ENCODE measurements at regions not wholly inside any gene's neighbourhood (a gene's known extent, or its start where the extent isn't known, plus 50 kb on each side); places are given as distances from the start of the nearest gene placed in this dataset.

DNA sequence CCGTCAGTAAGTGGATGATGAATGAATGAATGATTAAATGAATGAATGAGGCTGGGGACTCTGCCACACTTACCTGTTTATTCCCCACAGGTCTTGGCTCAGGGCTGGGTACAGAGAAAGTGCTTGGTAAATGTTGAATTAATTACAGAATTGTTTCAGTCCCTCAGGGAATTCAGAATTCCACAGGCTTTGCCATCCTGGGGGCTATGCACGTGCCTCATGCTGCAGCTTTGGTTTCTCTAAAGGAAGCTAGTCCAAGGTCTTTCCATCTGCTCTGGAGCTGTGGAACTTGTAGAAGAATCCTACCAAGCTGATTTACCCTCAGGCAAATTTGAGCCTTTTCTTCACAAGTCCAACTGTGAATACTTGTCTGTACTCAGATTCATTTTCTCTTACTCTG lies 376.8 kb upstream of the AJAP1 start:
- no peak for DNase-seq

DNA sequence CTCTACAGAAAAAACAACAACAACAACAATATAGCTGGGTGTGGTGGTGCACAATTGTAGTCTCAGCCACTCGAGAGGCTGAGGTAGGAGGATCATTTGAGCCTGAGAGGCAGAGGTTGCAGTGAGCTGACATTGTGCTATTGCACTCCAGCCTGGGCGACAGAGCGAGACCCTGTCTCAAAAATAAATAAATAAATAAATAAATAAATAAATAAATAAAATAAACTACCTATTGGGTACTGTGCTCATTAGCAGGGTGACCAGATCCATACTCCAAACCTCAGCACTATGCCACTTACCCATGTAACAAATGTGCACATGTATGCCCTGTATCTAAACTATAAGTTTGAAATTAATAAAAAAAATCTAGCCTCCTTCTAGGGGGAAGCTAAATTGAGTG lies 369.4 kb upstream of the AJAP1 start:
- no peak for DNase-seq

DNA sequence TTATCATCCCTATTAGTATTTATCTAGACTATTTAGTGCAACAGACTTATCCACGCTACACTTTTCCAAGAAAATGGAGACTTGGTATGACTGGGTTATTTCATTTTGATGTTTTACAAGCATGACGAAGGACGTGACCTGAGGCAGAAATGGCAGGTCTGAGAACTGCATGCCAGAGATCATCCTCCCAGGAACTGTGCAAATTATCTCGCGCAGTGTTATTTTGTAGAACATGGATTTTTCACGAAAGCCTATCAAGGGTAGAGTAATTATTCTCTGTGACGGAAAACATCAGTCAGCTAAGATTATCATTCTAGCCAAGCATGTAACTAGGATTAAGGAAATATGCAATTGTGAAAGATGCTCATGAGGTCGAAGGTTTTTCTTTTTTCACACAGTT lies 361.5 kb upstream of the AJAP1 start:
- DNase-seq = no peak

DNA sequence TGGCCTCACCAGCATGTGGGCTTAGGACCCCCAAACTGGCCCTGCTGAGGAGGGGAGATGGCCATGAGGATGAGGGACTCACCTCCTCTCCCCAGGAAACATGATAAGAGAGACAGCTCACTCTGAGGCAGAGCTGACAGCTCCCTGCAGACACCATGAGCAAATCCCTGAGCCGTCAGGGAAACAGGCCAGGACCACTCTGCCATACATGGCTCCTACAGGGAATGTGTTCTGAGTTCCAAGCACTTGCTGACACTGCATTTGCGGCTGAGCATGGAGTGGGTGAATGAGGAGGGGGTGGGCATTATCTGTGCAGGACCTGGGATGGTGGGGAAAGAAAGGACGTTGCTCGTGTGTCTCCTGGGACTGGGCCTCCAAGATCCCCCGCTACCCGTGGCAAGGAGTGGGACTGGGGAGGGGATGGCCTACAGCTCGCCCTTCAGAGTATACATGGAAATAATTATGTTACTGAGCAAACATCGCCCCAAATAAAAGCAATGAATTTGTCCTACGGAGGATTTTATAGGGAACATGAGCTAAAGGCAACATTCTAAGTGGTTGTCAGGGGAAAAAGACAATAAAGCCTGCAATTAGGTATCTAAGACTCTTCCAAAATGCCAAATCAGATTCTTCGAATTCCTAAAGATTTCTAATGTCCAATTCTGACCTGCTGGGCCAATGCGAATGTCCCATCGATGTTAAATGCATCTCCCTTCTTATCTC lies 355.9 kb upstream of the AJAP1 start:
- DNase-seq = no peak

DNA sequence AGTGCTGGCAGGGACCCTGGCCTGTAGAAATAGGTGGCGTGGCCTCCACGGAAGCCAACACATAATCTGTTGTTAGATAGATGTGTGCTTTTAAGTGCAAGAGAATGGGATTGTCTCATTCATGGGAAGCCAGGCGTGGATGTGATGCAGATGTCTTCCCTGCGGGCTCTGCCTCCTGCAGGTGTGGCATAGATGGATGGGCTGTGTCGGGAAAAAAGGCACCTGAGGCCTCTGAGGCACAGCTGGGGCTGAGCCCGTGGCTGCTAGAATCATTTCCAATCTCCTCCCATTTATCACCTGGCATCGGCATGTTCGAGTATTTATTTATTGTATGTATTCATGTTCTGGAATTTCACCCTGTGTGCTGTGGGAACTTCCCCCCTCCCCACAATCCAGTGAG lies 353.4 kb upstream of the AJAP1 start:
- no peak for DNase-seq

DNA sequence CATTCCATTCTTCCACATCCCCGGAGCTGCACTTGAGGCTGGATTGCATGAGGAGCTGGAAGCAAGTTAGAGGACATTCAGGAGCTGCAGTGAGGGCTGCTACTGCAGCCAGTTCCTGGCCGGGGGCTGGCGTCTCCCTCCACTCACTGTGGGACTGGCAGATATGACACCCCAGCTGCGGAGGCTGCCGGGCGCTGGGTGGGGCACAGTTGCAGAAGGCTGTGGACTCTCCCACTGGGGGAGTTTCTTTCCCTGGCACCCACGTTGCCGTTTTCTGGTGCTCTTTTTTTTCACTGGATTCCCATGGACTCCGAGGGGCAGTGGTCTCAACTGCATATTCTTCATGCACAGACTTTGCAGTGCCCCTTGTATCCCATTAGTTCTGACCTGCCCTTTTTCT lies 351.1 kb upstream of the AJAP1 start:
- no peak for DNase-seq

DNA sequence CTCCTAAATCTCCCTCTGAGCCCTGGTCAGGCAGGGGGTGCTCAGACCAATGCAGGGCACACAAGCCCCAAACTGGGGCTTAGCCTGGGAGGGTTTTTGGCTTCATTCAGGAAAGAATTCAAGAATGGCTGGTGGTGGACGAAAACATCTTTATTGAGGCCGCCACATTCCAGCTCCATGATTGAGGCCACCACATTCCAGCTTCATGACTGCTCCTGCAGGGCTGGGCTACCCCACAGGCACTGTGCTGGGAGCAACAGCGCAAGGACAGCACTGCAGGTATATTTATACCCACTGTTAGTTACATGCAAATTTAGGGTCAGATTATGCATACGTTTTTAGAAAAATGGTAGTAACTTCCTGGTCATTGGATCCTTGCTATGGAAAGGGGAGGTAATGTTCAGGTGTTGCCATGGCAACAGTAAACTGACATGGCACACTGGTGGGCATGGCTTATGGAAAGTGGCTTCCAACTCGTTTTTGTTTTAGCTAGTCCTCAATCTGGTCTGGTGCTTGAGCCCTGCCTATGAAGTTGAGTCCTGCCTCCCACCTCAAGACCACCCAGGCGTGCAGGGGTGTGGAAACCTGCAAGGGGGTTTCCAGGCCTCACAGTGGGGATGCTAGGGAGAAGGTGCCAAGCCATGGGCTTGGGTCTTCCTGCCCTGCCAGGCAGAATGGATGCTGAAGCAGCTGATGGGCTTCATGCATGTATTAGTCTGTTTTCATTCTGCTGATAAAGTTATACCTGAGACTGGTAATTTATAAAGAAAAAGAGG lies 348.7 kb upstream of the AJAP1 start:
- no peak for DNase-seq

DNA sequence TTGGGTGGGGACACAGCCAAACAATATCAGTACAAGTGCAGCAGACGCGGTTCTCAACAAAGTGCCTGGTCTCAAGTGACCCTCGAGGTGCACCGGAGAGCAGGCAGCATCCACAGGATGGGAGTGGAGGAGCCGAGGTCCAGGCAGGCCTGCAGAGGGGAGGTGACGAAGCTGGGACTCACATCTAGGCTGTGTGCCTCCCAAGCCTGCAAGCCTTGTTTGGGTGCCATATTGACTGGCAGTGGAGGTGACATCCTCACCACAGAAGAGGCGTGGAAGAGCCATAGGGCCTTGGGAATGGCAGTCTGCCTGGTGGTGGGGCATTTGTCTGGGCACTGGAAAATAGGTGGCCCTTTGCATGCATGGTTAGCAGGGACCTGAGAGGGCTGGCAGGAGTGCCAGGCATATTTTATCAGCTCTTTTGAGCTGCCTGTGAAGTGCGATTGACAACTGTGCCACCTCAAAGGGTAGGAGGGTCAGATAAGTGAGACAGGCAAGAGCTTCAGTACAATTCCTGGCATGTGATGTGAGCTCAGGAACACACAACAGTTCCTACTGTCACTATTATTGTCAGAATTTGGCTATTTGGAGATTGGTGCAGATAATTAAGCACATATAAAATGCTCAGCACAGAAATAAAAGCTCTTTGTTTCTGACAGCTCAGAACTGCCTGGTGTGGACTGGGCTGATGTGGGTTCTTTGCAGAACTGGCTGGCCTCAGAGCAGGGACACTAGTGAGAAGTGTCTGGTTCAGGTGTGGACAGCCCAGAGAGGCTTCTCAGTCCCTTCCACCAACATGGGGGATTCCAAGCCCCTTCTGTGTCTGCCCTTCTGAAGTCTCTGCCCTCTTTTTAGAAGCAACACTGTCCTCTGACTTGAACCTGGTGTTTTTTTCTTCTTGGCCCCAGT lies 347.6 kb upstream of the AJAP1 start:
- no peak for DNase-seq

DNA sequence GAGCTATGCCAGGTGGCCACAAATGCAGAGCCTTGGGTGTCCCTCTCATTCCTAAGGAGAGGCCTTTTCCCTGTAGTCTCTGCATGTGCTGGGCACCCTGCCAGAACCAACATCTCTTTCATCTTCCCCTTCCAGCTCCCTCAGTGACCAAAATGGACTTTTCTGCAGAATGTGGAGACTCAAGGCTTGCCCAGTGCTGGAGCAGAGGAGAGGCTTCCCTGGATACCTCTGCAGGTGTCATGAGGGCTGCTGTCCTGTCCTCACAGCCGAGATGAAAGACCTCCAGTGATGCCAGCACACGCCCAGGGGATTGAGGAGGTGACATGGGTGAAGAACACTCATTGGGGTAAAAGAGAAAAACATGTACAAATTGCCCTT lies 347.0 kb upstream of the AJAP1 start:
- no peak for DNase-seq

DNA sequence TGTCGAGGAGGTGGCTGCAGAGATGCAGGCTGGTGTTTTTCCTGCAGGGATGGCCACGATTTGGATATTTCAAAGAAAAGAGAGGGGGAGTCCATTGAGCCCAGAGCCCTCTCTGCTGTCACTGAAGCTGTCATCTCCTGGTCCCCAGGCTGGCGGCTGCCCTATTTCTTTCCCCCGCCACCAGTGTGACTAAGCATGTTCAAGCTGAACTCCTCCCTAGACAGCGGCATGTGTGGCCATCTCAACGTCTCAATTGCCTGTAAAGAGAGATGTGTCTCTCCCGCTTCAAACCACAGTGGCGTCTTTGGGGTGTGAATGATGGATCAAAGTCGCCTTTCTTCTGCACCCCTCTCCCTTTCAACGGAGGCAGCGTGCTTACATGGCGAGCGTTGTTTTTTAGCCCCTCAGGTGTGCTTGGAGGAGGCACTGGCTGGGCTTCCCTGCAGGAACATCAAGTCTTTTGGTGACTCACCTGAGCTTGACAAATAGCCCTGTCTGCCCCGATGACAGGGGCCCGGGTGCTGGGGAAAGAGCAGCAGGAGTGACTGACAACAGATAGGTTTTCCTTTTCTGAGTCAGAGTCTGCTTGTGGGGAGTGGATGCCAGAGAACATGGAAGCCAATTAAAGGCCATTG lies 346.4 kb upstream of the AJAP1 start:
- DNase-seq = no peak

DNA sequence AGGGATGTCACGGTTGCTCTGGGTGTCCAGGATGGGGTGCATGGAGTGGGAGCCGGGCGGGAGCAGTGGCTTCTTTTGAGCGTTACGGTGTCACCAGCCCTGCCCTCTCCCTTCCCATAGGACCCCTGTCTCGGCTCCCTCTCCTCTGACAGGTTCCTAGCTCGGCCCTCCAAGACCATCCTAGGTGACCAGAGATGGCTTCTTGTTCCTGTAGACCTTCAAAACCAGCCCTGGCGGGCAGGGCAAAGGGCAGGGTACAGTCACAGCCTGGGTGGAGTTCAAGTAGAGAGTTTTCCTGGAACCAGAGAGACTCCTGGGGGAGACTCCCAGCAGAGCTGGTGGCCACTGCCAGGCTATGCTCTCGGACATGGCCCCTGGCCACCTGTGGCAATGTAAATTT lies 345.6 kb upstream of the AJAP1 start:
- no peak for DNase-seq

DNA sequence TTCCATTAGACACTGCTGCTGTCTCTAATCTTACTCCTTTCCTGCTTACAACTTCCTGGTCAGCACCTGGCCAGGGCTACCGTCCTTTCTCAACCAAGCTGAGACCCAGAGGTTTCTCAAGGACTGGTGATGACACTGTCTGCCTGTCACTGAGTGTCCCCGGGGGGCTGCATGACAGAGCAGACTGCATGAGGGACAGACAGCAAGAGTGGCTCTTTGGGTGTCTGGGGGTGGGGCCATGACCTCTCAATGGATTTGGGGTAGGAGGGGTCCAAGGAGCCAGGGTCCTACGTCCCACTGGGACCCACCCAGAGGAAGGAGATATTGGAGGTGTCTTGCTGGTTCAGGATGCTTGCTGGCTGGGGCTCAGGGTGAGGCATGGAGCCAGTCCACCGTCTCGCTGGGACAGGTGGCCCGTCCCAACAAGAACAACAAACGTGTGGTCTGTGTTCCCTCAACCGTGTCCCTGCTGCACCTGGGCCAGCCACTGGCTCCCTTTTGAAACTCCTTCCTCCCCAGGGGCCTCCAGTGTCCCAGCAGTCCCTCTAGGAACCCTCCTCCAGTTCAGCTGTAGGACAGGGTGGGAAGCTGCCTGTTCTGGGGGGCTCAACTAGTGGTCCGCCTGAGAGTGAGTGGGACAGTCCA lies 344.6 kb upstream of the AJAP1 start:
- no peak for DNase-seq

DNA sequence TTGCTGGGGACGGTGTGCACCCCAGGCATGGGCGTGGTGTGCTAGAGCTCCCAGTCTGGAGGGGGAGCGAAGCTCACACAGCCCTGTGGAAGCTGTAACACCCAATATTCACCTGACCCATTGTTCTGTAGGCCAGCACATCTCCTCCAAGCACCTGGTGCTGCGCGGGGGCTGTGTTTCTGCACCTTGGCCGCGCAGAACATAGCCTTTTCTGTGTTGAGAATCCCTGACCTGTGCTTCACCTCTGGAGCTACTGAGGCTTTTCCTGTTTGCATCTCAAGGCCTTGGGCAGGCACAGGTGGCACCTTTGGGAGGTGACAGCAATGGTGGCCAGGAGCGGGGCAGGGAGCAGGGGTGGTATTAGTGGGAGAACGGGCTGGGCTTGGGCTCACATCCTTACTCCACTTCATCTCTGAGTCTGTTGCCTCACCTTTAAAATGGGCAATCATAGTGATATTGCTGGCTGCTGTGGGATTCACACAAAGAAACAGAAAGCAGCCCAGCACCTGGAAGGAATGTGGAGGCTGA lies 343.9 kb upstream of the AJAP1 start:
- DNase-seq = no peak

DNA sequence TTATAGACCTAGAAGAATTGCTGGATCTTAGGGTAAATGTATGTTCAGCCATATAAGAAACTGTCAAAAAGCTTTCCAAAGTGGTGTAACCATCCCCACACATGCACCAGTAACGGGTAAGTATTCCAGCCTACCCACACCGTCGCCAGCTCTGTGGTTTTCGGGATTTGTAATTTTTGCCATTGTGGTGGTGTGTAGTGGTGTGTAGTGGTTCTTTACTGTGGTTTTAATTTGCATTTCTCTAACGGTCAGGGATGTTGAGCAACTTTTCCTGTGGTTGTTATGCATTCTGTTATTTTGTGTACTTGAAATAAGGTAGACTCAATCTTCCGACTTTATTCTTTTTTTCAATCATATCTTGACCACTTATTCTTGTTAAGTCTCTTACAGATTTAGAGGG lies 342.4 kb upstream of the AJAP1 start:
- DNase-seq = no peak

DNA sequence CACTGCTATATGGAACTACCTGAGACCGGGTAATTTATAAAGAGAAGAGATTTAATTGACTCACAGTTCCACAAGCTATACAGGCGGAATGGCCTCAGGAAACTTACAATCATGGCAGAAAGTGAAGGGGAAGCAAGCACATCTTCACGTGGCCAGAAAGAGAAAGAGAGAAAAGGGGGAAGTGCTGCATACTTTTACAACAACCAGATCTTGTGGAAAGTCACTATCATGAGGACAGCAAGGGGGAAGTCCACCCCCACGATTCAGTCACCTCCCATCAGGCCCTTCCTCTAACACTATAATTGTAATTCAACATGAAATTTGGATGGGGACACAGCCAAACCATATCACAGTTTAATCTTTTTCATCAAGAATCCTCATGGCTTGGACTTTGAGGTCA lies 339.2 kb upstream of the AJAP1 start:
- peak in 3 of 4 experiments; percentile 3 to 15 (median 12) for DNase-seq

DNA sequence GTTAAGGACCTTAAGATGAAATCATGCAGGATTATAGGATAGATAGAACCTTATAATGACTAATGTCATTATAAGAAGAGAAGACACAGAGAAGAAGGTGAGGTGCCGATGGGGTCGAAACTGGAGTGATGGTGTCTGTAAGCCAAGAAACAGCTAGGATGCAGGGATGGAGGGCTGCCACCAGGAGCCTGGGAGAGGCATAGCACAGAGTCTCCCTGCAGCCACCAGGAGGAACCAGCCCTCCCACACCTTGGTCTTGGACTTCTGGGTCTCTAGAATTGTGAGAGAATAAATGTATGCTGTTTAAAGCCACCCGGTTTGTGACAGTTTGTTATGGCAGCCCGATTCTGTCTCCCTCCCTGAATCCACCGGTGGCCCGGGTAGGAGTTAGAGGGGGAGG lies 337.2 kb upstream of the AJAP1 start:
- no peak for DNase-seq

DNA sequence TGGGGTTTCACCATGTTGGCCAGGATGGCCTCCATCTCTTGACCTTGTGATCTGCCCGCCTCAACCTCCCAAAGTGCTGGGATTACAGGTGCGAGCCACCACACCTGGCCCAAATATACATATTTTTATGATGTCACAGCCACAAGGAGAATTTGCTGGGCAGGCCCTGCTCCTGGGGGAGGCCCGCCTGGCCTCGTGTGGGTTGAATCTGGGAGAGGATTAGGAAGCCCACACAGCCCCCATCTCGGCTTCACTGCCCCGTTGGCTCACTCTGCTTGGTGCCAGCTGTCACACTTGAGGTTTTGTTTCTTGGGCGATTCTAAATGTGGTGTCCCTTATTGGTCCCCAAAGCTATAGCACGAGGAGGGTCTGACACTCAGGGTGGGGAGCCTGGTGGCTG lies 335.7 kb upstream of the AJAP1 start:
- no peak for DNase-seq

DNA sequence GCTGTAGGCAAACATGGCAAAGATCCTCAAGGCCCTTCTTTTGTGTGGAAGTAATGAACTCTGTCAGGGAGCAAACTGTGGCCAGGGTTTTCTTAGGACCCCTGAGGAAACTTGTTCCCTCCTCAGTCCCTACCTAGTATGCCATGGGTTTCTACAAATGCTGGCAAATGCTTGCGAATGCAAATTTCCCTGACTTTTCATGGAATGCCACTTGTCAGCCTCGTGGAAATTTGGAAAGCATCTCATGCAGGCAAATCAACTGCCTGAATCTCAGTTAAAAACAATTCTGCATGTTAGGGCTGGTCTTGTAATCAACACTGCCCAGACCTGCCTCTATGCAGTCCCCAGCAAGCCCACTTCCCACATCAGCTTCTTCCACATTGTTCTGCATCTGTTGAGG lies 334.9 kb upstream of the AJAP1 start:
- DNase-seq = no peak

DNA sequence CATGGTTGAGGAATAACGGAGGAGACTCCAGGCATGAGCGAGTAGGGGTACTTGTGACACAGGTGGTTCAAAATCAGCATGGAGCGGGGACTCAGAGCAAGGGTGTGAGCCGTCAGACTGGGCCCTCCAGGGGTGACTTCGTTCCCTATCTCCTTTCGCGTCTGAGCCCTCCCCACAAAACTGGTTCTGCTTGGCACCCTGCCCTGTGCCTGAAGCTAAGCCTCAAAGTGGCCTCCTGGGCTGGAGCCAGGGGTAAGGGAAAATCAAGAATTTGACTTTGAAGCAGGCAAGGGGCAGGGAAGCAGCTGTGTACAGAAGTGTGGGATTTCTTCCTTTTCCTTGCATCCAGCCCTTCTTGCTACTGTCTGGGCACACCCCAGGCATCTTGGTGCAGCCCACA lies 331.5 kb upstream of the AJAP1 start:
- DNase-seq = no peak

DNA sequence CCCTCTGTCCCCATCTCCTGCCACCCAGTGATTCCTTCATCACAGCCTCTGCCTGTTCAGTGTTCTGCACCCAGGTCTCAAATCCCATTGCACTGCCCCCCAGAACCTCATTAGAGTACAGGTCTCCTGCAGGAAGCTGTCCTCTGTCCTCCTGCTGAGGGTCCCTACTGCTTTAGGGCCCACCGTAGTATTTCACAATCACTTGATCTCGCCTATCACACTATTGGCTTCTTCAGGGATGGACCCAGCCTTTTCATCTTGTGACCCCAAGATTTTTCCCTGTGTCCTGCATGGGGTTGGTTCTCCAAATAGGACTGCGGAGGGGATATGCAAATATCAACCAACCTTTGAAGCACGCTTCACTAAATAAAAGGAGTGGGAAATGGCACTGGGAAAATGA lies 331.1 kb upstream of the AJAP1 start:
- DNase-seq = no peak

DNA sequence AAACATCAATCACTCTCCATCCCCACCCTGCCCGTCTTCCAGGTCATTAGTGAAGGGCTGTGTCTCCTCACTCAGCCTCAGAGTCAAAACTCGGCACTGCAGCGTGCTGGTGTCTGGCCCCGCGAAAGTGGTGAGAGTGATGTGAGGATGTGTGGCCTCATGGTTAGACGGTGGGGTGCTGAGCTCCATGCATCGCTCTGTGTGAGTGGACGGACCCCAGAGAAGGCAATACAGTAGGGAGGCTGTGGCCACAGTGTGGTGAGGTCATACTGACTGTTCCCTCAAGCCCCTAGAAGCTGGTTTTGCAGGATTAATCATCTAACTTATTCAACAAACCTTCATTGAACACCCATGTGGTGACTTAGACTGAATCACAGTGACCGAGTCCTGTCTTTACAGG lies 329.9 kb upstream of the AJAP1 start:
- no peak for DNase-seq

DNA sequence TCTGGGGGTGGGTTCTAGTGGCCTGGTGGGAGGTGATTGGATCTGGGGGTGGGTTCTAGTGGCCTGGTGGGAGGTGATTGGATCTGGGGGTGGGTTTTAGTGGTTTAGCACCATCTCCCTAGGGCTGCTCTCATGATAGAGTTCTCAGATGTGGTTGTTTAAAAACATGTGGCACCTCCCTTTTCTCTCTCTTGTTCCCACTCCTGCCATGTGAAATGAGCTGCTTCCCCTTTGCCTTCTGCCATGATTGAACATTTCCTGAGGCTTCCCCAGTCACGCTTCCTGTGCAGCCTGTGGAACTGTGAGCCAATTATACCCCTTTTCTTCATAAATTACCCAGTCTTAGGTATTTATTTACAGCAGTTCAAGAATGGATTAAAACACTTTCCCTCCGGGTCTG lies 327.3 kb upstream of the AJAP1 start:
- no peak for DNase-seq

Measured in suppressor macrophage (primary cell).